ENCODE measurements at regions not wholly inside any gene's neighbourhood (a gene's known extent, or its start where the extent isn't known, plus 50 kb on each side); places are given as distances from the start of the nearest gene placed in this dataset.

DNA sequence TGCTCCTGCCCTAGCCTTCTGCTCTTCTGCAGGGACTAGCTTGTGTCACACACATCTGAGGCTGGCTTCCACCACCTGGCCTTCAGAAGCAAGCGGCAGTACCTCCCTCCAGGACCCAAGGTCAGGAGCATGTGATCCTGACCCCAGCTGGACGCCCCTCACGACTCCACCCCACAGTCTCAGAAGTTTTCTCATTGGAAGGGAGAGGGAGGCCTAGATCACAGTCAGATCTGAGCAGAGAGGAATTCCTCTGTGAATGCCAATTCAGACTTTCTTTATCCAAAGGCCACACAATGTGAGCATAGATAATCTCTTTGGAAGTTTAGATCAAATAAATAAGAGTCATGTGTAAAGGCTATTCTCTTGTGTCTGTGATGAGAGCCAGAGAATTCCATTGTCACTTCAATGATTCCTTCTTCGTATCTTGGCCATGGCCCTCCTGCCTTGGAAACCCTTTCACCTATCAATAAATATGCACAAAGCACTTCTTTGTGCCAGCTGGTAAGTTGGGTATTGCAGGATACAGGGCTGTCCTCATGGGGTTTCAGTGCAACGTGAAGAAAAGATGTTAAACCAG is 142.9 kb downstream of the SNX19 start:
- 74 to 79% methylated on average over 5 of the region's 5 CpGs for whole genome bisulfite sequencing, 2 donors
- TF ChIP-seq POLR2A (IDR thresholded peaks at IDR 0.05), result no peak
- TF ChIP-seq, protein P1, sequence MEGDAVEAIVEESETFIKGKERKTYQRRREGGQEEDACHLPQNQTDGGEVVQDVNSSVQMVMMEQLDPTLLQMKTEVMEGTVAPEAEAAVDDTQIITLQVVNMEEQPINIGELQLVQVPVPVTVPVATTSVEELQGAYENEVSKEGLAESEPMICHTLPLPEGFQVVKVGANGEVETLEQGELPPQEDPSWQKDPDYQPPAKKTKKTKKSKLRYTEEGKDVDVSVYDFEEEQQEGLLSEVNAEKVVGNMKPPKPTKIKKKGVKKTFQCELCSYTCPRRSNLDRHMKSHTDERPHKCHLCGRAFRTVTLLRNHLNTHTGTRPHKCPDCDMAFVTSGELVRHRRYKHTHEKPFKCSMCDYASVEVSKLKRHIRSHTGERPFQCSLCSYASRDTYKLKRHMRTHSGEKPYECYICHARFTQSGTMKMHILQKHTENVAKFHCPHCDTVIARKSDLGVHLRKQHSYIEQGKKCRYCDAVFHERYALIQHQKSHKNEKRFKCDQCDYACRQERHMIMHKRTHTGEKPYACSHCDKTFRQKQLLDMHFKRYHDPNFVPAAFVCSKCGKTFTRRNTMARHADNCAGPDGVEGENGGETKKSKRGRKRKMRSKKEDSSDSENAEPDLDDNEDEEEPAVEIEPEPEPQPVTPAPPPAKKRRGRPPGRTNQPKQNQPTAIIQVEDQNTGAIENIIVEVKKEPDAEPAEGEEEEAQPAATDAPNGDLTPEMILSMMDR (IDR thresholded peaks at IDR 0.05), result no peak
- no peak for DNase-seq (ENCODE audit: low spot score in 2 of 2)
- no peak overlapping the region for H3K4me3 ChIP-seq (ENCODE audit: low read depth, poor library complexity, severe bottlenecking)
- intact Hi-C loops (cut with DNase I; ENCODE audit: low total_unique reads), result no loop called here

DNA sequence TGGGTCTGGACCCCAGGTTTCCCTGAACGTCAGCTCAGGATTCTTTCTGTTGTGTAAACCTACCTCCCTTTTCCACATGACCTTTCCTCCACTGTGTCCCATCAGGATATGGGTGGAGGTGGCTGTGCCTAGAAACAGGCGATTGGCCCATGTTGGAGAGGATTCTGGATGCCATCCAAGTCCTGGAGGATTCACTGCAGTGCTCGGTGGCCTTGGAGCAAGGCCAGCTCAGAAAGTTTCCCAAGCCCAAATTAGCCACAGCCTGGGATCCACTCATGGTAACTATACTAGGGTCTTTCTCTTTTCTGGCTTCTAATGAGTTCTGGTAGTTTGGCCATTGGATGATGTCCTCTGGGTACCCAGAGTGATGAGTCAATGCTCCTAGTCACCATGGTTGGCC is 141.6 kb downstream of the SNX19 start:
- intact Hi-C loops (cut with DNase I; ENCODE audit: low total_unique reads), result no loop called here
- TF ChIP-seq POLR2A (IDR thresholded peaks at IDR 0.05), result no peak
- TF ChIP-seq, protein P1 (IDR thresholded peaks at IDR 0.05), result no peak
- WGBS, 2 donors, result 43 to 44% methylated on average over 3 of the region's 3 CpGs
- no peak for DNase-seq (ENCODE audit: low spot score in 2 of 2)
- H3K4me3 ChIP-seq (ENCODE audit: low read depth, poor library complexity, severe bottlenecking), result no peak overlapping the region

DNA sequence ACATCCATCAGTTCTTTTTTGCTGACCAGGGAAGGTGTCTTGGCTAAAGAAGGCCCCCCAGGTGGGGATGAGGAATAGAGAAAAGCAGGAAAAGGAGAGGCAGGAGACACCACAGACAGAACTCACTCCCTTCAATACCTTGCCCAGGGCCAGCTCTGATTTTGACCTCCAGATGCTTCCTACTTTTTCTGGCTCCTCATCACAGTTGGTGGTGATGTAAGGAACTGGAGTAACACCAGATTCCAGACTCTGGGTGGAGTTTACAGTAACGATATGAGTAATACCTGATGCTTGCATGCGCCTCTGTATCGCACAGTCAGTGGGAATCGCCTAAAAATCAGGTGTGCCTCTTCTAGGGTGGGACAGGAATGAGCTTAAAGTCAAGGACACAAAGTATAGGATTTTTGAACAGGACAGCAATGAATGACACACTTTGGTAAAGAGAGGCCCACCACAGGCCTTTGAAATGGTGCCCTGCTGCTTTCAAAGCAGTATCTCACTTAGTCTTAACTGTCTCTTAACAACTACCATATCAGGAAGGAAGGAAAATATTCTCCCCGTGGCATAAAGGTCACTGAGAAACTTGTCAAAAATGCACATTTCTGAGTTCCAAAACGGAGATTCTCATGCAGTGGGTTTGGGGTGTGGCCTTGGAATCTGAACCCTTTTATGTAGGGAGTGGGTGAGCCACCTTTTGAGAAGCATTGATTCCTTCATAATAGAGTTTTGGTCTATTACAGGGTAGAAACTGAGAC is 140.8 kb downstream of the SNX19 start:
- intact Hi-C loops (cut with DNase I; ENCODE audit: low total_unique reads), result no loop called here
- 56 to 62% methylated on average over 6 of the region's 6 CpGs for WGBS, 2 donors
- DNase-seq (ENCODE audit: low spot score in 2 of 2), result no peak
- no peak for TF ChIP-seq POLR2A (IDR thresholded peaks at IDR 0.05)
- TF ChIP-seq, protein P1 (IDR thresholded peaks at IDR 0.05), result no peak
- H3K4me3 ChIP-seq (ENCODE audit: low read depth, poor library complexity, severe bottlenecking), result no peak overlapping the region

DNA sequence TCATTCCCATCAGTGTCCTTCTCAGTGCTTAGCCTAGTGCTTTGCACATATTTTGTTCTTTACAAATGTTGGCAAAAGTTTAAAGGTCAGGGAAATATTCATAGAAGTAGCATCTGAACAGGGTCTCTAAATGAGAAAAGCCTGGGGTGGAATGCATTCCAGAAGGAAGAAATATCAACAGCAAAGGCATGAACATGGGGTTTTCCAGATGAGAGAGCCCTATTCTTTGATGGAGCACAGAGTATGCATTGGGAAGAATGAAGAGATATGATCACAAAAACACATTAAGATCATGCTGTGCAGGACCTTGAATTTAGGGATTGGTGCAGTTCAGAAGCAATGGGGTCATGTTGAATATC is 140.2 kb downstream of the SNX19 start:
- DNase-seq (ENCODE audit: low spot score in 2 of 2), result no peak
- intact Hi-C loops (cut with DNase I; ENCODE audit: low total_unique reads), result no loop called here
- no peak overlapping the region for H3K4me3 ChIP-seq (ENCODE audit: low read depth, poor library complexity, severe bottlenecking)
- TF ChIP-seq POLR2A (IDR thresholded peaks at IDR 0.05), result no peak

DNA sequence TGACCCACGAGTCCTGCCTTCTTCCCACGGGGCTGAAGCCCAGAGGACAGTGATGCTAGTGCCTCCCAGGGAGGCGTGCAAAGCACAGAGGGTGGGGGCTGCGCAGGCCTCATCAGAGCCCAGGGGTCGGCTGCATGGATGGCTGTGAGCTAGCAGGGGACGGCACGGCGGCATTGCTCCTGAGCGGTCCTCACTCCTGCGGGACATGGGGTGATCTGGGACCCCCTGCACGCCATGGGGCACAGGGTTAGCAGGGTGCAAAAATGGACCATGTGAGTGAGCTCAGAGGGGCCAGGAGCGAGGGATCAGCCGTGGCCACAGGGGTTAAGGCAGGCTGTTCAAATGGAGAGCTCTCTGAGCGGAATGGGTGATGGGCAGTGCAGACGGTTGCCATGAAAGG is 138.3 kb downstream of the SNX19 start:
- no peak overlapping the region for H3K4me3 ChIP-seq (ENCODE audit: low read depth, poor library complexity, severe bottlenecking)
- no peak for DNase-seq (ENCODE audit: low spot score in 2 of 2)
- WGBS, 2 donors, result 90 to 93% methylated on average over 15 of the region's 15 CpGs
- intact Hi-C loops (cut with DNase I; ENCODE audit: low total_unique reads), result no loop called here
- TF ChIP-seq POLR2A (IDR thresholded peaks at IDR 0.05), result no peak
- TF ChIP-seq, protein P1 (IDR thresholded peaks at IDR 0.05), result no peak

DNA sequence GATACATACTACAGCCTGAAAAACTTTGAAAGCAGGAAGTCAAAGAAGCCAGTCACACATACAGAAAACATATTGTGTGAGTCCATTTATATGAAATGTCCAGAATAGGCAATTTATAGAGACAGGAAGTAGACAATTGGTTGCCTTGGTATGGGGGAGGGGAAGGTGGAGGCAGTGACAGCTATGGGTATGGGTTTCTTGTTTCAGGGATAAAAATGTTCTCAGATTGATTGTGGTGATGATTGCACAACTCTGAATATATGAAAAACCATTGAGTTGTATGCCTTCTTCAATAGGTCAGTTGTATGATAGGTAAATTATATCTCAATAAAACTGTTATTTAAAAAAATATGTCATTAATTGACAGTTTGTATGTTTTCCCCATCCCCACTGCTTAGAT is 137.6 kb downstream of the SNX19 start:
- no peak overlapping the region for H3K4me3 ChIP-seq (ENCODE audit: low read depth, poor library complexity, severe bottlenecking)
- DNase-seq (ENCODE audit: low spot score in 2 of 2), result no peak
- intact Hi-C loops (cut with DNase I; ENCODE audit: low total_unique reads), result no loop called here
- TF ChIP-seq, protein P1 (IDR thresholded peaks at IDR 0.05), result no peak
- TF ChIP-seq POLR2A (IDR thresholded peaks at IDR 0.05), result no peak
